Astrocyte (in vitro differentiated cells and primary cell): ENCODE measurements at regions not wholly inside any gene's neighbourhood (a gene's known extent, or its start where the extent isn't known, plus 50 kb on each side); places are given as distances from the start of the nearest gene placed in this dataset.

Source experiments
- EZH2 ChIP-seq: IDR thresholded peaks from 2 replicates; pipeline ENCODE4 v1.6.1; 2012; ENCODE audit warnings: mild to moderate bottlenecking, low read length, inconsistent platforms; ENCODE audit not compliant: insufficient read depth
- TF ChIP-seq, protein P1 (sequence below): IDR thresholded peaks from 2 replicates; pipeline ENCODE4 v1.5.1; 2011; ENCODE audit warnings: low read depth, mild to moderate bottlenecking, inconsistent platforms, low read length, moderate library complexity; ENCODE audit not compliant: insufficient read depth

DNA sequence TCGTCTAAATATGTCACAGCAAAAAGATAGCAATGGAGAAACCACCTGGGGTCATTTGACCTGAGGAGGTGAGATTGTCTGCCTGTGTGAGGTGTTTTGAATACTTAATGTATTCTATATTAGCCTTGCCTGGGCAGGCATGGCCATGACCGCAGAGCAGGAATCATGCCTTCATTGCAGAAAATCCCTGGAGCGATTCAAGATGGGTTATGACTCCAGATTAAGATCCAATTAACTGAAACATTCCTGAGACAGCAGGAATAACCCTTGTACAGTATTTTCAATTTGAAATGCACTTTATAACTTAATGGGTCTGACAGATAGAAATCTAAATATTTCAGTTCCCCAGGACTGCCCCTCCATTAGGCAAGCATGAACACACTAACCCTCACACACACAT lies 227.3 kb upstream of the RAB6C start:
- TF ChIP-seq, protein P1, sequence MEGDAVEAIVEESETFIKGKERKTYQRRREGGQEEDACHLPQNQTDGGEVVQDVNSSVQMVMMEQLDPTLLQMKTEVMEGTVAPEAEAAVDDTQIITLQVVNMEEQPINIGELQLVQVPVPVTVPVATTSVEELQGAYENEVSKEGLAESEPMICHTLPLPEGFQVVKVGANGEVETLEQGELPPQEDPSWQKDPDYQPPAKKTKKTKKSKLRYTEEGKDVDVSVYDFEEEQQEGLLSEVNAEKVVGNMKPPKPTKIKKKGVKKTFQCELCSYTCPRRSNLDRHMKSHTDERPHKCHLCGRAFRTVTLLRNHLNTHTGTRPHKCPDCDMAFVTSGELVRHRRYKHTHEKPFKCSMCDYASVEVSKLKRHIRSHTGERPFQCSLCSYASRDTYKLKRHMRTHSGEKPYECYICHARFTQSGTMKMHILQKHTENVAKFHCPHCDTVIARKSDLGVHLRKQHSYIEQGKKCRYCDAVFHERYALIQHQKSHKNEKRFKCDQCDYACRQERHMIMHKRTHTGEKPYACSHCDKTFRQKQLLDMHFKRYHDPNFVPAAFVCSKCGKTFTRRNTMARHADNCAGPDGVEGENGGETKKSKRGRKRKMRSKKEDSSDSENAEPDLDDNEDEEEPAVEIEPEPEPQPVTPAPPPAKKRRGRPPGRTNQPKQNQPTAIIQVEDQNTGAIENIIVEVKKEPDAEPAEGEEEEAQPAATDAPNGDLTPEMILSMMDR, result no peak
- no peak for TF ChIP-seq EZH2
